Stimulated activated CD8-positive, alpha-beta memory T cell treated with anti-CD3 and anti-CD28 coated beads, Interleukin-4, amount 100 ng/mL, for 1 hour (primary cell): ENCODE measurements at regions not wholly inside any gene's neighbourhood (a gene's known extent, or its start where the extent isn't known, plus 50 kb on each side); places are given as distances from the start of the nearest gene placed in this dataset.
"Not testable (repeated sequence)": the region's sequence is repeated elsewhere in the genome, so short reads cannot be mapped to it uniquely, and the experiment has no call there.

Experiments used
- DNase-seq, 2 donors: peaks; one replicate each; pipeline ENCODE4 v3.0.0-alpha.2; 2020; ENCODE audit warnings: low read depth in 2 of 2, low spot score in 1 of 2

DNA sequence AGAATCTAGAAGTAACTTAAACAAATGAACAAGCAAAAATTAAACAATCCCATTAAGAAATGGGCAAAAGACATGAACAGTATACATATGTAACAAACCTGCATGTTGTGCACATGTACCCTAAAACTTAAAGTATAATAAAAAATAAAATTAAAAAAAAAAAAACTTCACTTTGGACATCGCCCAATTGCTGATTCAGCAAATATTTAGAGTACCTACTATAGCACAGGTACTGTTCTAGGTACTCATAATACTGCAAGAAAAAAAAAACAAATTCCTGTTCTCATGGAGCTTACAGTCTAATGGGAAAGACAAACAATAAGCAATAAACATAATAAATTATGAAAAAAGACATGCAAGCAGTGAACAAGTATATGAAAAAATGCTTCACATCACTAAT, 501.5 kb upstream of the HS3ST5 start:
- DNase-seq, result no peak

DNA sequence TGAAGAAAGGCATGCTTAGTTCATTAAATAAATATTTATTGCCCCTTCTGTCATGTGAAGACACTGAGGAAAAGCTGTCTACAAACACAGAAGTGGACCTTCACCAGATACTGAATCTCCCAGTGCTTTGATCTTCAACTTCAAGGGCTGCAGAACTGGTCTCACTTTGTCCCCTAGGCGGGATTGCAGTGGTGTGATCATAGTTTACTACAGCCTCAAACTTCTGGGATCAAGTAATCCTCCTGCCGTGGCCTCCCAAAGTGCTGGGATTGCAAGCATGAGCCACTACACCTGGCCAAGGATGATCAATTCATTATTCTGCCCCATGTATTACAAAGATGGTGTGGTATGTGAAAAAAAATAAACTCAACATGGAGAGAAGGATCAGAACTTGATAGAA, 496.2 kb upstream of the HS3ST5 start:
- no peak for DNase-seq

DNA sequence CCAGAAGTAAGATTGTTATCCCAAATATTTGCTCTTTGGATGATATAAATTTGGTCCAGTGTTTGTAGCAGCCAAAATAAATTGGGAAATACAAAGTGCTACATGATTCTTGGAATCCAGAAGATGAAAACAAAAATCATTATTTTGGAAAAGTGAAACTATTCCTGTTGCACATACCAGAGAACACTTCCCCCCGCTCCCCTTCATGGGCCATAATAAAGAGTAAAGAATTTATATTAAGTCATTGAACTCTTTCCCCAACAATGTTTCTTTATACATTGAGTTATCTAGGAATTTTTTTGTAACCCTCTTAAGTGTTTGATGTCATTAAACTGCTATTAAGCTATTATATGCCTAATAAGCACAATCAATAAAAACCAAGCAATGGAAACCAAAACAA, 490.4 kb upstream of the HS3ST5 start:
- DNase-seq, result no peak

DNA sequence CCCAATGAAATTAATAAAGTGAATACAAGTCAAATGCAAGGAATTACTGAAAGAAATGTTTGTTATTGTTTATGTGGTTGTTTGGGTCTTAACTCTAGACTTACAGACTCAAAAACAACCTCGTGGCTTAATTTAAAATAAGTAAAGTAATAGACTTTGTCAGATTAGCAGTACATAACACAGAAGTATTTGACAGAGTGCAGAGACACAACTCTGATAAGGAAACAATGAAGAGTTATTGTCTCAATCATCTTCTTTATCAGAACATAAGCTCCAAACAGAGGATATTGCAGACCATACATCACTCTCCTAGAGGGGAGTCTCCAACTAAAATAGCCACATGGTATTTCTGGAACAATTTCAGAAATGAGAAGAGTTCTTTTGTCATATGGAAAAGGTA, 487.7 kb upstream of the HS3ST5 start:
- DNase-seq, result no peak

DNA sequence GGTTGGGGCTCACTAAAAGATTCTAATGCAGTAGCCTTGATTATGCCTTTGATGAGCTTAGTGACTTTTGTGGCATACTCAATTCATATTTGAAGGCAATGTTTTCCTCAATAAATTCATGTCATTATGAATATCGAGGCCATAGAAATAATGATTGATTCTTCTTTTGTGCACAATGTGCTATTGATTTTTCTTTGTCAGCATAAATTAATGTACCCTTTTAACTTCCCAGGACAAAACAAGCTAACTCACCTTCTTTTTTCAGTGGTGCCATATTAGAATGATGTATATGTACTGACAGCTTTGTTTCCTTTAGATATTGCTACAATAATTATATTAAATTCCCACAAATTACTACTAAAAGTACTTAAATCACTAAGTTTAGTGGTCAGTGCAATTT, 484.3 kb upstream of the HS3ST5 start:
- DNase-seq, result no peak

DNA sequence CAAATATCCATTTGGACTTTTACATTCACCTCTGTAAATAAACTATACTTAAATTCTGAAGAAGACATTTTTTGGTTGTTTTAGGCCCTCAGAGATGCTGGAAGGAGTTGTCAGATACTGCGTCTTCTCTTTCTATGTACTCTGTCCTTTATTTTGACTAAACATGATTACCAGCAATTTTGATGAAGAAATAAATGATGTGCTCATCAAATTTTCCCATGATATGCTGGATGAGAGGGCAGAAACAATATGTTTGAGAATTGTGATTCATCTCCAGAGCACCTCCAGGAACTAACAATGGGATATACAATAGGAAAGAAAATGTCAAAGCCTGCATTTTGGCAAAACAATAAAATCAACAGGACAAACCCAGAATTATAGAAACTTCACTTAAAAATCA, 481.6 kb upstream of the HS3ST5 start:
- DNase-seq, result no peak

DNA sequence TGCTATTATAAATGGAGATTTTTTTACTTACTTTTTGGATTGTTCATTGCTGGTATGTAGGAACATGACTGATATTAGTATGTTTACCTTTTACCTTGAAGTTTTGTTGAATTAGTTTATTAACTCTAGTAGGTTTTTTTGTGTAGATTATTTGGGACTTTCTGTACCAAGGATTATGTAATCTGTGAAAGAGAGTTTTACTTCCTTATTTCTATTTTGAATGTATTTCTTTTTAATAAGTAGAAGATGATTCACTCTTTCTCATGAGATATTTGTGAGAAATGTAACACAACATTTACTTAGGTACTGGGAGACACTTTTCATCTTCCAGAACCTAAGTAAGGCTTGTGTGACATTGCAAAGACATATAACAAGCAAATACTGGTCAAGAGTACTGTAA, 473.9 kb upstream of the HS3ST5 start:
- DNase-seq, result no peak

DNA sequence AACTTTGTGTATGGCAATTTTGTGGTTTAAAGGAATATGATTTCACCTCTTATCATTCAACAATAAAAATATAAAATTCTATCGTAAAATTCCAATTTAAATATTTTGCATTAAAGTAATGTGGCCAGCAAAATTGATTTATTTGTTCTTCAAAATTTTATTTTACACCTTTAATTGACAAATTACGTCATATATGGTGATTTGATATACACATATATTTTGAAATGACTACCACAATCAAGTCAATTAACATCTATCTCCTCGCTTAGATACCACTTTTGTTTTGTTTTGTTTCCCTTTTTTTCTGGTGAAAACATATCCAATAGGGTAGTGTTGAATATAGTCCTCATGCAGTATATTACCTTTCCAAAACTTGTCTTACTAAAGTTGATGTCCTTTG, 467.6 kb upstream of the HS3ST5 start:
- DNase-seq, result no peak

DNA sequence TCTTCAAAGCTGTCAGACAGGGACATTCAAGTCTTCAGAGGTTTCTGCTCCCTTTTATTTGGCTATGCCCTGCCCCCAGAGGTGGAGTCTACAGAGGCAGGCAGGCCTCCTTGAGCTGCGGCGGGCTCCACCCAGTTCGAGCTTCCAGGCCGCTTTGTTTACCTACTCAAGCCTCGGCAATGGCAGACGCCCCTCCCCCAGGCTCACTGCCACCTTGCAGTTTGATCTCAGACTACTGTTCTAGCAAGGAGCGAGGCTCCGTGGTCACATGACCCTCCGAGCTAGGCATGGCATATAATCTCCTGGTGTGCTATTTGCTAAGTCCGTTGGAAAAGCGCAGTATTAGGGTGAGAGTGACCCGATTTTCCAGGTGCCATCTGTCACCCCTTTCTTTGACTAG, 462.6 kb upstream of the HS3ST5 start:
- DNase-seq, result not testable (repeated sequence)

DNA sequence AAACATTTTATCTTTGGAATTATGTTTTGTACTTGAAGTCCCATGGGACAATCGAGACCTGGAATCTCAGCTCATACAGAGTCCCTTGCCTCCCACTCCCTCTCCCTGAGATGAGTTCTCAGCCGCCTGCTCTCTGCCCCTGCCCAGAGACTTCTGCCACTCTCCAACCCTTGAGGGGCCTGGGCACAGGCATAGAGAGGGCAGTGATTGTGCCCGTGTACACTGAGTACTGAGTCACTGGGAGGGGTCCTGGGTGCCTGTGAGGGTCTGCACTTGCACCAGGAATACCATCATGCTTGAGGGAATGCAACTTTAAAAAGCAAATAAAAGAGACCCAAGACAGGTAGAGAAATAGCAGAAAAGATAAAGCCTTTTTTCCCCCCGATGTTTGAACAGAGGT, 453.8 kb upstream of the HS3ST5 start:
- DNase-seq, result no peak

DNA sequence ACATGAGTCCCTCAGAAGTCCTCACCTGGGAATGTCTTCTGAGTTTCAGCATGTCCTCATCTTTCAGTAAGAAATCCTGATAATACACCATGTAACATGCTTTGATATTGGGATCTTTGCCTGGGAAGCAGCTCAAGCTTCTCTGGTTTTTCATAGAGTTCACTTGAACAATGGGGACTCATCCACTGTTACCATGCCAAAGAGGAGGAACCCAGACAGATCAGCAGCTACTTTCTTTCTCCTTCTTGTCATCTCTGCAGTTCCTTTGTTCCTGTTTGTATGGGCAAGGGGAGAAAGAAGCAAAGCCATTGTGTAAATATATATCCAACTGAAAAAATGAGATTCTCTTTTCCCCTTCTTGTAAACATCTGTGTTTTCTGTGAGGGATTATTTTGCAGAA, 450.6 kb upstream of the HS3ST5 start:
- DNase-seq, result no peak

DNA sequence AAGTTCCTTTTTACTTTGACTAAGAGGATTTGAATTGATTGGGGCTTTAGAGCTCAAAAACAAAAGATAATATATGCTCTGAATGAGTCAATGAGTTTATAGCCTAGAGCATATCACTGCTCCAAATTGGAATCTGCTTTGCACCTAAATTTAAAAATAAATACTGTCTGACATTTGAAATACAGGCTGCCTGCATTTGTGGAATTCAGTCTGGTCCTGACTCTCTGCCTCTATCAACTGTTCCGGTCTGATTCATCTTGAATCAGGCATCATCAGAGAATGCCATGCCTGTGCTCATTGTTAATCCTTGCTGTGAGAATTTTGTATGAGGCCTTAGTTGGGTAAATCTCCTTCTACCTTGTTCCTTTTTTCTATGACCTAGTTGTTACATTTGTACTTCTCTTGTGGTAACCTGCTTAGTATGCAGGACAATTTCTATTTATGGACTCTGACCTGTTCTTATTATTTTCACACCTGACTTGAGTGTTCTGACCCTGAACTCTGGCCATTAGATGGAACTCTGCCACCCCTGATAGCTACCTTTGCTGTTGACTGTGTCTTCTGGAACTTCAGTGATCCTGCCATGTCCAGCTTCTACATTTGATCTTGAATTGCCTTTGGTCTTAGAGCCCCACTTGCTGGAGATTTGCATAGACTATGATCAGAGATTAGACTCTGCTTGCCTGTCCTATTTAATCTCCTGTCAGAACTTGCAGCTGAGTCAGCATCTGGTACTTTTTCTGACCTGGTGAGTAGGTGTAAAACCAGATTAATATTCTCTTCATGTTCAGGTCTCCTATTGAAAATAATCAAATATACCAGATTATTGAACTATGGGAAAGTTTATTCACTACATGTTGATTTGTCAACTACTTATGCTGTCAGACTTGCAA, 442.7 kb upstream of the HS3ST5 start:
- DNase-seq, result no peak

DNA sequence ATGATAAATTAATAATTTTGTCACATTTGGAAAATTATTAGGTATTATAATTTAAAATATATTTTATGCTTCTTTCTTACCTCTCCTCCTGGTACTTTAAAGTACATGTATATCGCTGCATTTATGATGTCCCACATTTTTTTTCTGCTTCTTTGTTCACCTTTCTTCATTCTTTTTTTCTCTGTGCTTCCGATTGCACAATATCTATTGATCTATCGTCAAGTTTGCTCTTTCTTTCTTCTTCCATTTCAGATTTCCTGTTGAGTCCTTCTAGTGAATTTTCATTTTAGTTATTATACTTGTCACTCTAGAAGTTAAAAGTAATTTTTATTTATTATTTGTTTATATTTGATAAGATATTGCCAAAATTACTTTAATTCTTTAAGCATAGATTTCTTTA, 441.0 kb upstream of the HS3ST5 start:
- no peak for DNase-seq

DNA sequence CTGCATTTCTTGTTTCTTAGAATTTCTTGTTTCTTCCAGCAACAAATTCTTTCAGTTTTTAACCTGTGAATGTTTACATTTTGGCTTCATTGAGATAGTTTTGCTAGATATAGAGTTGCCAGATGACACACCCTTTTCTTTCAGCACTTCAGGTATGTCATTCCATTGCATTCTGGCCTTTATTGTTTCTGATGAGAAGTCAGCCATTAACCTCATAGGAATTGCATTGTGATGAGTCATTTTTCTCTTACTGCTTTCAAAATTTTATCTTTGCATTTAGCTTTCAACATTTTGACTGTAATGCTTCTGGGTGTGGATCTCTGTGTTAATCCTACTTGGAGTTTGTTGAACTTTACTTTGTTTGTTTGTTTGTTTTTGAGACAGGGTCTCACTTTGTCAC, 440.3 kb upstream of the HS3ST5 start:
- no peak for DNase-seq

DNA sequence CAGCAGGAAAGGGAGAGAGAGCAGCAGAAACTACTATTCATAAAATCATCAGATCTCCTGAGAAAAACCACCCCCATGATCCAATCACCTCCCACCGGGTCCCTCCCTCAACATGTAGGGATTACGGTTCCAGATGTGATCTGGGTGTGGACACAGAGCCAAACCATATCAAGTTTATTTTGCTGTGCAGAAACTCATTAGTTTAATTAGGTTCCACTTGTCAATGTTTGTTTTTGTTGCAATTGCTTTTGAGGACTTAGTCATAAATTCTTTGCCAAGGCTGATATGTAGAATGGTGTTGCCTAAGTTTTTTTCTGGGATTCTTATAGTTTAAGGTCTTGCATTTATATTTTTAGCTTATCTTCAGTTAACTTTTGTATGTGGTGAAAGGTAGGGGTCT, 422.0 kb upstream of the HS3ST5 start:
- no peak for DNase-seq

DNA sequence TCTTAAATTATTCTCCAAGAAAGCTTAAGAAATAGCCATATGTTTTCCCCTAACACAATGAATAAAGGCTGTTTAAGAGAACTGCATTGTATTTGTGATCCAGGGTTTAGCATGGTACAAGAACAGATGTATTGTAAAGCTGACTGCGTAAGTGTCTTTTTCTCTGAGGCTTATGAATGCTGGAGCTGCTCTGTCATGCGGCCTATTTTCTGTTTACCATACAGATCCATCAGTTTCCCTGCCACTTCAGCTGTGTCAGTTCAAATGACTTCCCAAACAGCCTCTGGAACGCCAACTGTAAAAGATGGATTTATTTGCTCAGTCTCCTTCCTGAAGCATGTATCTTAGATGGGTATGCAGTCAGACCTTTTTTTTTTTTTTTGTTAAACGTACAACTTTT, 419.3 kb upstream of the HS3ST5 start:
- DNase-seq, result no peak

DNA sequence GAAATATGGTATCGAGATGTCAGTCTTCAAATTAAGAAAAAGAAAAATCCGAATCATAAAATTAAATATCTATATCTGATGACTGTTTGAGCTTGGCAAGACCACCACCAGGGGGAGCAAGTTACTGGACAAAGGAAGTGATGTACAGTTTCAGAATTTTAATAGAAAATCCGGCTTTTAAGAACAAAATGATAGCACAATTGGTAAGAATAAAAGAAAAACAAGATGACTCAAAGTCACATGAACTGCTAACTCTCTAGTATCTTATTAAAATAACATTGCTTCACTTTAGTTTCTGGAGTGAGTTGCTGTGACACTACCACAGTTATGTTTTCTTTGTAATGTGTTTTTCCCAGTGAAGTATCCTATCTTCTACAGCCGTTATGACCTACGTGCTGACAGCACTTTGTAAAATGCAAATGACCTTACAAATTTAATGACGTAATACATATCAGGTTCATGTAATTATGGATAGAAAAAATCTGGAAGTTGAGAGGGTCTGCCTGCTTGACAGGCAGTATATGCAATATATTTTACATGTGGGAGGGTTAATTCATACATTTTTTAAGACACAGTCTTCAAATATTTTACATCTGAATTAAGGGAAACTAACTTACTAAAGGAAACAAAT, 405.3 kb upstream of the HS3ST5 start:
- DNase-seq, result no peak

DNA sequence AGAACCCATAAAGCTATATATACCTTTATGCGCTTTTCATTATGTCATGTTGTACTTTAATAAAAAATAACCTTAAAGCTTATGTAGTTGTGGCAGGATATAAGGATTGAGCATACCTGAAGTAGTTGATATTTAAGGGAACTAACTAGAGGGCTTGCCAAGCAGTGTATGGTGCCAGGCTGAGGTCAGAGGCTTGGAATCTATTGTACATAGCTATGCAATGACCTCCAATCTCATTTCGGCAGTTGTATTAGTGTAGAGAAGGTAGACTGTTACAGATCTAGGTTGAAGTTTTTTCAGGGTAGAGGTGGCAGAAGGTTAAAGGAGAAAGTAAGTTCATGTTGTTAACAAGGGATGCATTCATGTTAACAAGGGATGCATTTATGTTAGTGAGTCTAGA, 397.7 kb upstream of the HS3ST5 start:
- no peak for DNase-seq

DNA sequence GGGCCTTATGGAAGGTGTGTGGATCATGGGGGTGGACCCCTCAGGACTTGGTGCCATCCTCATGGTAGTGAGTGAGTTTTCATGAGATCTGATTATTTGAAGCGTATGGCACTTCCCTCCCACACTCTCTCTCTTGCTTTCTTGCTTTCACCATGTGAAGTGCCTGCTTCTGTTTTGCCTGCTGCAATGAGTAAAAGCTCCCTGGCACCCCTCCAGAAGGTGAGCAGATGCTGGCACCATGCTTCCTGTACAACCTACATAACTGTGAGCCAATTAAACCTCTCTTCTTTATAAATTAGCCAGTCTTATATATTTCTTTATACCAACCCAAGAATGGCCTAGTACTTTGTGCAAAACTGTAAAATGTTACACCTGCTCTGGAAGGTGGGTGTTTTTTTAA, 396.8 kb upstream of the HS3ST5 start:
- DNase-seq, result no peak

DNA sequence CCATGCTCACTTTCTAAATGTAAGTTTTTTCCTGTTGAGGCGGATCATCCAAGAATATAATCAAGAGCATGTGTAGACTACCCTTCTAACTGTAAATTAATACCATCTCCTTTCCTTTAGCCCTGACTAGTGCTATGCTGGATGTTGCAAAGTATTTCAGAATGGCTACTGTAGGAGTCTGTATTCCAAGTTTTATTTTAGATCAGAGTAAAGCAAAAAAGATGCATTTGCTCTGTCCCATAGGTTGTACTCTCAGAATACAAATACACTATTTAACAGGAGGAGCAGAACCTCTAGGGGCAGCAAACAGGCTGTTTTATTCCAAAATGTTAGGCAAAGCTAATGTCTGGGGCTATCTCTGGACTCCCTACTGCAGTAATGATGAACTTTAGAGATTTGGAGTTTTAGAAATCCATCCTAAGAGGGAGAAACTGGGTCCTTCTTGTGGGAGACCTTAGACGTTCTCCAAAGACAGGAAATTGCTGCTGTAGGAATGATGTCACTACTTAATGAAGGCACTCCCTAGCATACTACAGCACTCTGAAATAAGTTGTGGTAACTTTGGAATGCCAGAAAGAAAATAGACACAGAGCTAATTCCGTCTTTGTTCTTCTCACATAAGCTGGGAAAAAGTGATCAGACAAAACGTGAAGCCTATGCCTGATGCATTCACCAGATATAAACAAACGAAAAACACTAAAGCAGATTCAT, 392.4 kb upstream of the HS3ST5 start:
- DNase-seq, result no peak

DNA sequence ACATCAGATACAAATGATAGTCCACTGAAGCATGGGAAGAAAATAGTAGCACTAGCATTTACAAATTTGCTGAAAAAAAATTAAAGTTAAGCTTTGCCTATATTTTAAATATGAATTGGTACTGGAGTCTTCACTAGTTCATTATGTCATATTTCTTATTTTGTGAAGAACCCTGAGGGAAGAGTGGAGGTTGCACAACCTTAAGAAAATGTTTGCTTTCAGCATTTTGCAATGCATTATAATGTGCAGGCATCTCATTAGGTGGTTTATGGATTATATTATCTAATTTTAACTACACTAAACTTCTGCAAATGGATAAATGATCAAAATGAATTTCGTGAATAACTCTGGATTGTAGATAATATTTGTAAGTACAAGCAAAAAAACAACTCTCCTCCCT, 390.8 kb upstream of the HS3ST5 start:
- DNase-seq, result no peak

DNA sequence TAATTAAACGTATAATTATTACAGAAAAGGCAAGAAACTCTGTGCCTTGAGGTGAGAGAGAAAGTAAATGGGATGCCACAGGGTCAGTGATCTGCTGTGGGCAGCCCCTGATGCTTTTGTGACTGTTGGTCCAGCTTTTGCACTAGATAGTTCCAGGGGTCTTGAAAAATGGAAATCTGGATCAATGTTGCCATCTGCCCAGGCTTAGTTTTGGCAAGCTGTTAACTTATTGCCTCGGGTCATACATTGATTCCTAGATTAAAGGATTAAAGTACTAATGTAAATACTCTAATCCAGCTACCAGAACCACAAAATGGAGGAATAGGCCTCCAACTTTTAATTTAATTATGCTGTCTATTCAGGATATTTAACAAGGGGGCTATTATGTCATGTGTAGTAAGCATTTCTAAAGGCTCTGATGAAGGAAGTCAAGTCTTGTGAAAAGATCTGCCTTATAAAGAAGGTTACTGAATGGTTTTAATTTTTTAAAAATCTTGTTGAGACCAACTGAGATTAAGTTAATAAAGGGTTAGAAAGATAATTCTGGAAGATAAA, 376.0 kb upstream of the HS3ST5 start:
- no peak for DNase-seq
